ENCODE measurements at regions not wholly inside any gene's neighbourhood (a gene's known extent, or its start where the extent isn't known, plus 50 kb on each side); places are given as distances from the start of the nearest gene placed in this dataset.

- DNase-seq, result no peak
Measured at GRCh38 chr17:13403982-13404946, 197.5 kb downstream of the HS3ST3A1 start.

- DNase-seq, result no peak
Measured at GRCh38 chr17:13400491-13400890, 201.2 kb downstream of the HS3ST3A1 start.

GRCh38 chr17:13398853-13399252, 202.9 kb downstream of the HS3ST3A1 start:
- no peak for DNase-seq

- no peak for DNase-seq
Measured at GRCh38 chr17:13398091-13398490, 203.6 kb downstream of the HS3ST3A1 start.

GRCh38 chr17:13395862-13396261, 205.9 kb downstream of the HS3ST3A1 start:
- no peak for DNase-seq

- no peak for DNase-seq
Measured at GRCh38 chr17:13395346-13395745, 206.4 kb downstream of the HS3ST3A1 start.

GRCh38 chr17:13393841-13394710, 207.7 kb downstream of the HS3ST3A1 start:
- DNase-seq, result no peak

- DNase-seq, result no peak
Measured at GRCh38 chr17:13387952-13388351, 213.8 kb downstream of the HS3ST3A1 start.

GRCh38 chr17:13387236-13387635, 214.5 kb downstream of the HS3ST3A1 start:
- no peak for DNase-seq

GRCh38 chr17:13385481-13385911, 216.2 kb downstream of the HS3ST3A1 start:
- DNase-seq, result no peak

GRCh38 chr17:13384626-13385025, 217.1 kb downstream of the HS3ST3A1 start:
- DNase-seq, result no peak

- no peak for DNase-seq
Measured at GRCh38 chr17:13378361-13378760, 223.4 kb downstream of the HS3ST3A1 start.

- DNase-seq, result no peak
Measured at GRCh38 chr17:13374203-13375143, 227.3 kb downstream of the HS3ST3A1 start.

- DNase-seq, result no peak
Measured at GRCh38 chr17:13372432-13372831, 229.3 kb downstream of the HS3ST3A1 start.

GRCh38 chr17:13367154-13367553, 234.6 kb downstream of the HS3ST3A1 start:
- DNase-seq, result no peak

GRCh38 chr17:13365331-13365730, 236.4 kb downstream of the HS3ST3A1 start:
- no peak for DNase-seq

- no peak for DNase-seq
Measured at GRCh38 chr17:13363771-13364170, 238.0 kb downstream of the HS3ST3A1 start.

- no peak for DNase-seq
Measured at GRCh38 chr17:13362341-13363122, 239.2 kb downstream of the HS3ST3A1 start.

GRCh38 chr17:13359774-13360173, 242.0 kb downstream of the HS3ST3A1 start:
- DNase-seq, result no peak

- no peak for DNase-seq
Measured at GRCh38 chr17:13355054-13355453, 246.7 kb downstream of the HS3ST3A1 start.

- DNase-seq, result no peak
Measured at GRCh38 chr17:13353590-13353989, 248.1 kb downstream of the HS3ST3A1 start.

Data from NCI-H748 treated with DMSO at 0.1 percent for 48 hours (cell line).